GM12878 (cell line): ENCODE measurements at regions not wholly inside any gene's neighbourhood (a gene's known extent, or its start where the extent isn't known, plus 50 kb on each side); places are given as distances from the start of the nearest gene placed in this dataset.

Source experiments
- ATAC-seq: fragments of 200-7000 bp; cut with Tn5 transposase; 3 replicates; pipeline ENCODE4 v1.9.1; 2020; ENCODE audit warnings: mild to moderate bottlenecking, moderate library complexity
- BruUV-seq: library from RNA; stranded (reverse); fragments of 400-500 nt; replicated peaks from 2 replicates; lab custom pipeline; 2021; lab: Mats Ljungman, UMichigan
- CTCF ChIA-PET: fragments of 300-600 bp; sonication (Branson Sonifier 250); formaldehyde crosslinking; extraction: SDS; loops from one replicate; lab custom pipeline; 2021; ENCODE audit warnings: inconsistent platforms; lab: Yijun Ruan, JAX
- POLR2A ChIA-PET: fragments of 350-600 bp; formaldehyde crosslinking; extraction: SDS; loops from one replicate; lab custom pipeline; 2021; ENCODE audit warnings: inconsistent platforms; lab: Charles Lee
- RAD21 ChIA-PET: fragments of 300-600 bp; sonication (Branson Sonifier 250); formaldehyde crosslinking; loops from one replicate; lab custom pipeline; 2023; ENCODE audit warnings: antibody characterized with exemption; ENCODE audit not compliant: unreplicated experiment; lab: Charles Lee
- SMC1A ChIA-PET: fragments of 300-600 bp; sonication (Branson Sonifier 250); formaldehyde crosslinking; loops from one replicate; lab custom pipeline; 2023; ENCODE audit not compliant: unreplicated experiment, uncharacterized antibody; lab: Charles Lee
- DNase-seq: peaks from one replicate; pipeline ENCODE4 v3.0.0-alpha.2; 2011; ENCODE audit warnings: low read depth, low spot score
- FAIRE-seq: peaks from 3 replicates; lab custom pipeline; 2011; peaks lifted over from hg19 to GRCh38; lab: Jason Lieb, UNC
- H2AFZ ChIP-seq: 2 replicates; pipeline ENCODE4 v1.6.0; 2011; ENCODE audit warnings: low read depth, low read length, control low read depth; ENCODE audit not compliant: control insufficient read depth
- H3K27ac ChIP-seq: 2 replicates; pipeline ENCODE4 v1.5.1; 2011; ENCODE audit warnings: control low read depth; ENCODE audit not compliant: control insufficient read depth, insufficient read depth
- H3K27me3 ChIP-seq, 2 experiments: replicated peaks in 1 of 2; 2 replicates each; pipeline versions ENCODE4 v1.6.0 to v1.6.1; 2011; ENCODE audit warnings: low read length in 1 of 2; ENCODE audit not compliant: control insufficient read depth in 2 of 2, insufficient read depth in 2 of 2
- H3K36me3 ChIP-seq, 2 experiments: 2 replicates each; pipeline ENCODE4 v1.5.1; 2011; ENCODE audit warnings: low read length in 1 of 2; ENCODE audit not compliant: control insufficient read depth in 2 of 2, insufficient read depth in 2 of 2
- H3K4me1 ChIP-seq: 2 replicates; pipeline ENCODE4 v1.6.1; 2011; ENCODE audit warnings: mild to moderate bottlenecking, low read length, moderate library complexity, mixed read lengths; ENCODE audit not compliant: control insufficient read depth, insufficient read depth
- H3K4me2 ChIP-seq: 2 replicates; pipeline ENCODE4 v1.6.0; 2011; ENCODE audit warnings: control low read depth; ENCODE audit not compliant: control insufficient read depth, insufficient read depth
- H3K4me3 ChIP-seq: fragments of 200-600 bp; sonication (generic); 2 replicates; pipeline ENCODE4 v1.5.1; 2016
- H3K79me2 ChIP-seq: 2 replicates; pipeline ENCODE4 v1.6.0; 2011; ENCODE audit warnings: low read length; ENCODE audit not compliant: control insufficient read depth, insufficient read depth
- H3K9ac ChIP-seq: 2 replicates; pipeline ENCODE4 v1.8.0; 2011; ENCODE audit warnings: low read length, control low read depth, mixed read lengths; ENCODE audit not compliant: control insufficient read depth, insufficient read depth
- H3K9me3 ChIP-seq: replicated peaks from 3 replicates; pipeline ENCODE4 v1.5.1; 2011; ENCODE audit warnings: mild to moderate bottlenecking, low read length; ENCODE audit not compliant: control insufficient read depth, insufficient read depth
- H4K20me1 ChIP-seq: 2 replicates; pipeline ENCODE4 v1.6.0; 2011; ENCODE audit not compliant: control insufficient read depth, insufficient read depth
- MYB ChIP-seq: fragments of 150-350 bp; IDR thresholded peaks from 2 replicates; pipeline ENCODE4 v1.6.1; 2014; ENCODE audit warnings: mild to moderate bottlenecking, low read depth, low read length, borderline replicate concordance
- NR2C1 ChIP-seq: fragments of 450-650 bp; IDR thresholded peaks from 2 replicates; pipeline ENCODE4 v1.6.1; 2017; ENCODE audit warnings: antibody characterized with exemption, mild to moderate bottlenecking, moderate library complexity
- SP1 ChIP-seq: IDR thresholded peaks from one replicate; pipeline ENCODE4 v1.6.1; 2011; ENCODE audit warnings: low read depth, low read length
- ZNF217 ChIP-seq: fragments of 450-650 bp; IDR thresholded peaks from 2 replicates; pipeline ENCODE4 v1.6.1; 2017; ENCODE audit warnings: antibody characterized with exemption, mild to moderate bottlenecking
- ZNF687 ChIP-seq: fragments of 450-650 bp; IDR thresholded peaks from 2 replicates; pipeline ENCODE4 v1.6.1; 2017; ENCODE audit warnings: mild to moderate bottlenecking, moderate library complexity
- WGBS: methylation state at CpG from one replicate; pipeline ENCODE4 v1.1.6; 2016; ENCODE audit warnings: low lambda C conversion rate; ENCODE audit not compliant: insufficient replicate concordance, insufficient coverage; ENCODE audit errors: missing lambda C conversion rate; 5-methylcytosine and 5-hydroxymethylcytosine counted together
- in situ Hi-C: fragments of 300-500 bp; cut with MboI; formaldehyde crosslinking; loops from 9 replicates; pipeline ENCODE4 v1.14.3; 2018; ENCODE audit warnings: mixed read lengths
- intact Hi-C: fragments of 100-400 bp; cut with micrococcal nuclease; formaldehyde crosslinking; loops from one replicate; pipeline ENCODE4 v1.14.2; 2022; ENCODE audit not compliant: unreplicated experiment
- TF ChIP-seq, protein P1 (sequence below): IDR thresholded peaks from 2 replicates; pipeline ENCODE4 v1.6.1; 2012; ENCODE audit warnings: low read depth, low read length, improper control_type of control experiment

DNA sequence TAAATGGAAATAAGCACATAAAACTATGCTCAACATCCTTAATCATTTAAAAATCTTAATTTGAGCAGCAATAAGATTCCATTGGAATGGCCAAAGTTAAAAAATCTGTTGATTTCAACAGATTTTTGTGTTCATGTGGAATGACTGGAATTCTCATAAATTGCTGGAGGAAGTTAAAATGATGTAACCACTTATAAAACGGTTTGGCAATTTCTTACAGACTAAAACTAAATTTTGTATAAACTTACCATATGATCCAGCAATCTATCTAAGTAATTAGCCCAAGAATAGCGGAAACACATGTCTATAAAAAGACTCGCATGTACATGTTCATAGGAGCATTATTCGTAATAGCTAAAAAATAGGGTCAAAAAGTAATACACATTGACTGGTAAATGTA, 1713.6 kb downstream of the SI start:
- BruUV-seq = no TSS peak
- SMC1A ChIA-PET = interaction anchor here (0.9 kb wide), 1 partner anchor 9 kb away, joined by 3 read pairs; no protein-coding TSS in a partner anchor
- no peaks in the 10 kb centered on the region for H3K36me3 ChIP-seq
- ATAC-seq (no peak), DNase-seq (no peak)
- H3K9me3 ChIP-seq = no peaks in the 10 kb centered on the region
- H3K4me3 ChIP-seq = no peak overlapping the region
- TF ChIP-seq MYB (no peak), NR2C1 (no peak), ZNF687 (no peak), ZNF217 (no peak), SP1 (no peak)
- TF ChIP-seq, protein P1, sequence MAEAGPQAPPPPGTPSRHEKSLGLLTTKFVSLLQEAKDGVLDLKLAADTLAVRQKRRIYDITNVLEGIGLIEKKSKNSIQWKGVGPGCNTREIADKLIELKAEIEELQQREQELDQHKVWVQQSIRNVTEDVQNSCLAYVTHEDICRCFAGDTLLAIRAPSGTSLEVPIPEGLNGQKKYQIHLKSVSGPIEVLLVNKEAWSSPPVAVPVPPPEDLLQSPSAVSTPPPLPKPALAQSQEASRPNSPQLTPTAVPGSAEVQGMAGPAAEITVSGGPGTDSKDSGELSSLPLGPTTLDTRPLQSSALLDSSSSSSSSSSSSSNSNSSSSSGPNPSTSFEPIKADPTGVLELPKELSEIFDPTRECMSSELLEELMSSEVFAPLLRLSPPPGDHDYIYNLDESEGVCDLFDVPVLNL = no peak
- TF ChIP-seq, all 136 proteins: peak for 0
- Histone ChIP-seq H3K79me2 (no peaks in the 10 kb centered on the region), H3K4me1 (no peaks in the 10 kb centered on the region), H2AFZ (no peak overlapping the region), H3K9ac (no peak overlapping the region), H3K27me3 (no peaks in the 10 kb centered on the region), H3K4me2 (no peak overlapping the region), H3K27ac (no peak overlapping the region), H4K20me1 (no peaks in the 10 kb centered on the region)
- ChIA-PET POLR2A (no interaction called here), CTCF (no interaction called here), RAD21 (no interaction called here)
- intact Hi-C loops = no loop called here
- 33% methylated on average over 4 of the region's 4 CpGs for WGBS
- no peak for FAIRE-seq
- in situ Hi-C loops = no loop called here
